GM12865 (cell line): ENCODE measurements at regions not wholly inside any gene's neighbourhood (a gene's known extent, or its start where the extent isn't known, plus 50 kb on each side); places are given as distances from the start of the nearest gene placed in this dataset.

Experiments used
- DNase-seq: peaks from one replicate; pipeline ENCODE4 v3.0.0; 2010; ENCODE audit warnings: low read depth
- H3K4me3 ChIP-seq: 2 replicates; pipeline ENCODE4 v1.5.1; 2011; ENCODE audit warnings: mild to moderate bottlenecking, low read depth, low read length, control low read depth
- CTCF ChIP-seq: IDR thresholded peaks from 2 replicates; pipeline ENCODE4 v1.5.1; 2011; ENCODE audit warnings: low read length, control low read depth, low read depth, inconsistent platforms; ENCODE audit not compliant: insufficient read depth; ENCODE audit errors: missing control alignments

- TF ChIP-seq CTCF: no peak
- DNase-seq: no peak
- H3K4me3 ChIP-seq: no peak overlapping the region
These were observed 336.6 kb upstream of the CWC22 start for GRCh38 chr2:180343528-180344345.

GRCh38 chr2:180337136-180337535, 330.0 kb upstream of the CWC22 start:
- DNase-seq: no peak
- no peak for TF ChIP-seq CTCF
- no peak overlapping the region for H3K4me3 ChIP-seq

- no peak overlapping the region for H3K4me3 ChIP-seq
- DNase-seq: no peak
- TF ChIP-seq CTCF: no peak
These were observed 329.5 kb upstream of the CWC22 start for GRCh38 chr2:180336550-180336949.

- no peak overlapping the region for H3K4me3 ChIP-seq
- no peak for TF ChIP-seq CTCF
- peak; percentile 49 for DNase-seq
These were observed 327.4 kb upstream of the CWC22 start for GRCh38 chr2:180334514-180334913.

- no peak overlapping the region for H3K4me3 ChIP-seq
- no peak for DNase-seq
- TF ChIP-seq CTCF: no peak
These were observed 321.8 kb upstream of the CWC22 start for GRCh38 chr2:180328795-180329422.

- no peak for TF ChIP-seq CTCF
- DNase-seq: no peak
- no peak overlapping the region for H3K4me3 ChIP-seq
These were observed 320.1 kb upstream of the CWC22 start for GRCh38 chr2:180327185-180327584.
